ENCODE measurements at regions not wholly inside any gene's neighbourhood (a gene's known extent, or its start where the extent isn't known, plus 50 kb on each side); places are given as distances from the start of the nearest gene placed in this dataset.

DNA sequence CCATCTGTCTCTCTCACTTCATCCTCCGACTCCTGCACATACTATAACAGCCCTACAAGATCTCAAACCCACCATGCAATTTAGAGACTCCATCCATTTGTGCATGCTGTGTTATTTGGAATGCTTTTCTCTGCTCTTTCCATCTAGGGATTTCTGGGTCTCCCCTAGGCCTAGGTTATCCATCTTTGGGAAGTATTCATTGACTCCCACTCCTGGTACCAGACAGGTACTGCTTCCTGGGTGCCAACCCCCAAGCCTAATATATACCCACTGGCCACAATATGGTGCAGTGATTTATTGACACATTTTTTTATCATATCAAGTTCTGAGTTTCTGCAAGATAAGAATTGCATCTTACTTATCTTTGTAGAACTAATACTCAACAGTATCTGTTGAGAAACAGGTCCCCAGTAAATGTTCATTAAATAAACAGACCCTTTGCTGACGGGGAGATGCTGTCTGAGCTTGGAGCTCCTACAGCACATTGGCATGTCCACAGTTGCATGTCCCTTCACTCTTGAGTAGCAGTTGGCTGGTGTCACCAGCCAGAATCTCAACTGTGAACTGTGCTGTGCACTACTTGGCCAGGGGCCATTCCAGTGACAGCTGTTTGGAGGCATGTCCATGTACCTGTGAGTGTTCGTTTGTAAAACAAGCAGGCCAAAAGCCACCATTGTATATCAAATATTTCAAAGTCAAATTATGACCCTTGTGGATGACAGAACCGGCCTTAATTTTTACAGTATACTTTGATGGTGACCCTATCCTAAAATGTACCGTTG is 223.3 kb upstream of the NFE2L3 start:
- TF ChIP-seq, protein P1, sequence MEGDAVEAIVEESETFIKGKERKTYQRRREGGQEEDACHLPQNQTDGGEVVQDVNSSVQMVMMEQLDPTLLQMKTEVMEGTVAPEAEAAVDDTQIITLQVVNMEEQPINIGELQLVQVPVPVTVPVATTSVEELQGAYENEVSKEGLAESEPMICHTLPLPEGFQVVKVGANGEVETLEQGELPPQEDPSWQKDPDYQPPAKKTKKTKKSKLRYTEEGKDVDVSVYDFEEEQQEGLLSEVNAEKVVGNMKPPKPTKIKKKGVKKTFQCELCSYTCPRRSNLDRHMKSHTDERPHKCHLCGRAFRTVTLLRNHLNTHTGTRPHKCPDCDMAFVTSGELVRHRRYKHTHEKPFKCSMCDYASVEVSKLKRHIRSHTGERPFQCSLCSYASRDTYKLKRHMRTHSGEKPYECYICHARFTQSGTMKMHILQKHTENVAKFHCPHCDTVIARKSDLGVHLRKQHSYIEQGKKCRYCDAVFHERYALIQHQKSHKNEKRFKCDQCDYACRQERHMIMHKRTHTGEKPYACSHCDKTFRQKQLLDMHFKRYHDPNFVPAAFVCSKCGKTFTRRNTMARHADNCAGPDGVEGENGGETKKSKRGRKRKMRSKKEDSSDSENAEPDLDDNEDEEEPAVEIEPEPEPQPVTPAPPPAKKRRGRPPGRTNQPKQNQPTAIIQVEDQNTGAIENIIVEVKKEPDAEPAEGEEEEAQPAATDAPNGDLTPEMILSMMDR (IDR thresholded peaks at IDR 0.05) = no peak
- intact Hi-C loops (cut with DNase I; ENCODE audit: low total_unique reads) = no loop called here

DNA sequence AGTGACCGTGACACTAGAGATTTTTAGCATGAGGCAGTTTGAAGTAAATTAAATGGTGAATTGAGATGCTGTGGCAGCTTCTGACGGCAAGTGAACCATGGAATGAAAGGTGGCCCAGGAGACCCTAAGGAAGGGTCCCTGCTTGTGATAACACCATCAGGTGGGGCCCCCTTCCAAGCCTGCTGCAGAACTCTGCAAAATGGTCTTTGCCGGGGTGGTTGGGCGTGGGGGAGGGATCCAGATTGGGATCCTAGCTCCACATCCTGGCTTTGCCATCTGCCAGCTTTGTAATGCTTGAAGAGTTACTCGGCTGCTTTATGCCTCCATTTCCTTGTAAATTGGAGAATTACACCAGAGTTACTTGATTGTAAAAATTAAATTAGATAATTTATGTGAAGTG is 222.6 kb upstream of the NFE2L3 start:
- H3K36me3 ChIP-seq = no peaks in the 10 kb centered on the region
- H3K27me3 ChIP-seq = peaks cover 0 to 4% of the 10 kb centered on the region in 2 donors
- DNase-seq = no peak
- H3K4me1 ChIP-seq = no peaks in the 10 kb centered on the region
- TF ChIP-seq, protein P1 (IDR thresholded peaks at IDR 0.05) = no peak
- intact Hi-C loops (cut with DNase I; ENCODE audit: low total_unique reads) = no loop called here
- no peak overlapping the region for H3K27ac ChIP-seq
- peaks cover 0 to 10% (median 4%) of the 10 kb centered on the region in 3 donors for H3K9me3 ChIP-seq
- H3K4me3 ChIP-seq = no peak overlapping the region

More for the DNA sequence above, 223.3 kb upstream of the NFE2L3 start:
- H3K4me3 ChIP-seq = no peak overlapping the region
- no peaks in the 10 kb centered on the region for H3K4me1 ChIP-seq
- H3K27ac ChIP-seq = no peak overlapping the region
- H3K27me3 ChIP-seq = peaks cover 0 to 6% of the 10 kb centered on the region in 2 donors
- H3K36me3 ChIP-seq = no peaks in the 10 kb centered on the region
- DNase-seq = no peak
- H3K9me3 ChIP-seq = peaks cover 0 to 6% (median under 1%) of the 10 kb centered on the region in 3 donors

DNA sequence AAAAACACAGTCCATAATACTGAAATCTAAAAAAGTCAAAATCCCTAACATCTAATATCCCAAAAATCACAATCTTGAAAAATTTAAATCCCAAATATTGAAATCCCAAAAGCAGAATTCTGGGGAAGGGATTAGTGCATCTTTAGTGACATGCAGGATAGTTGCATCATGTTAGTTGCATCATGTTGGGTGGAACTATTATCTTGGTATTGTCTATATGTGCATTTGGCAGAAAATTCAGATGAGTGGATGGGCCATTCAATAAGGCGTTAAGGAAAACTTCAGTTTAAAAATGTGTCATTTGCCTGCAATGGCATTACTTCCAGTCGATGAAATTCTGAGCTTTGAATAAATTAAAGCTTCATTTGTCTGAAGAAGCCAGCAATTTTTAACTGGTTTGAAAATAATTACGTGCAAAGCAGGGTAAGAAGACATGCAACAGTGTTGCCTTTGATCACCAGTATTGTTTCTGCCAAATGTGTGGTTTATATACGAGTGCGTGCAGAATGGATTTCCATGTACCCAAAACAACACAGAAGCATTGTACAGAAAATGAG is 221.4 kb upstream of the NFE2L3 start:
- Histone ChIP-seq H3K9me3 (peaks cover 0 to 16% (median 4%) of the 10 kb centered on the region in 3 donors), H3K4me1 (no peaks in the 10 kb centered on the region), H3K36me3 (no peaks in the 10 kb centered on the region), H3K27ac (no peak overlapping the region), H3K27me3 (peaks cover 0 to 4% of the 10 kb centered on the region in 2 donors), H3K4me3 (no peak overlapping the region)
- intact Hi-C loops (cut with DNase I; ENCODE audit: low total_unique reads) = no loop called here
- DNase-seq = no peak
- TF ChIP-seq, protein P1 (IDR thresholded peaks at IDR 0.05) = no peak

DNA sequence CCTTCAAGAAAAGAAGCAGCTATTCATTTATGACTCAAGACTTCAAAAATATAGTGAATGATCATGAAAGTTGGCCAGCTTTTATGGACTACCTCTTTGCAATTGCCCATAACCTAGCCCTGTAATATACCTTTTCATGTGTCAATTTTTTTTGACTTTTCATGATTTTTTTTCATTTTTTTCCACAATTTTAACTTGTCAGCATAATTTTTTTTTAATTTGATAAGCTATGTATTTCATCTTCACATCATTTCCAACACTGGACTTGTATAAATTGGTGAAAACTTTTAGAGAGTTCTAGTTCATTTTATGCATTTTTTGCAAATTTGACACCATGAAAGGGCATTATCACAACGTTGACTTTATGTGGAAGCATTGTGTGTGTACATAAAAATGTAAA is 220.8 kb upstream of the NFE2L3 start:
- intact Hi-C loops (cut with DNase I; ENCODE audit: low total_unique reads) = no loop called here
- DNase-seq = no peak
- TF ChIP-seq, protein P1 (IDR thresholded peaks at IDR 0.05) = no peak
- Histone ChIP-seq H3K27me3 (peaks cover 0 to 4% of the 10 kb centered on the region in 2 donors), H3K27ac (no peak overlapping the region), H3K36me3 (no peaks in the 10 kb centered on the region), H3K9me3 (peaks cover 0 to 17% (median 4%) of the 10 kb centered on the region in 3 donors), H3K4me3 (no peak overlapping the region), H3K4me1 (no peaks in the 10 kb centered on the region)

DNA sequence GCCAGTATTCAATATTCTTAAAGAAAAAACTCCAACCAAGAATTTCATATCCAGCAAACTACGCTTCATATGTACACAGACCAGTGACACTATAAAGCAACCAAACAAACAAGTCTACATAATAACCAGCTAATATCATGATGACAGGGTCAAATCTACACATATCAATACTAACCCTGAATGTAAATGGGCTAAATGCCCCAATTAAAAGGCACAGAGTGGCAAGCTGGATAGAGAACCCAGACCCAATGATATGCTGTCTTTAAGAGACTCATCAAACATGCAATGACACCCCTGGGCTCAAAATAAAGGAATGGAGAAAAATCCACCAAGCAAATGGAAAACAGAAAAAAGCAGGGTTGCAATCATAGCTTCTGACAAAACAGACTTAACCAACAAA is 218.1 kb upstream of the NFE2L3 start:
- no peaks in the 10 kb centered on the region for H3K36me3 ChIP-seq

More for the DNA sequence above, 218.1 kb upstream of the NFE2L3 start:
- DNase-seq = no peak
- no peak overlapping the region for H3K4me3 ChIP-seq
- TF ChIP-seq, protein P1 (IDR thresholded peaks at IDR 0.05) = no peak
- H3K9me3 ChIP-seq = peaks cover 0 to 17% (median 9%) of the 10 kb centered on the region in 3 donors
- intact Hi-C loops (cut with DNase I; ENCODE audit: low total_unique reads) = no loop called here
- H3K27me3 ChIP-seq = no peaks in the 10 kb centered on the region
- no peaks in the 10 kb centered on the region for H3K4me1 ChIP-seq
- H3K27ac ChIP-seq = no peak overlapping the region
